WI38 (cell line): ENCODE measurements at regions not wholly inside any gene's neighbourhood (a gene's known extent, or its start where the extent isn't known, plus 50 kb on each side); places are given as distances from the start of the nearest gene placed in this dataset.

Experiments used
- H3K4me3 ChIP-seq: 2 replicates; pipeline ENCODE4 v1.5.1; 2011; ENCODE audit warnings: low read depth, mild to moderate bottlenecking, control low read depth, low read length
- TF ChIP-seq, protein P1 (sequence below): IDR thresholded peaks from 2 replicates; pipeline ENCODE4 v1.5.1; 2012; ENCODE audit warnings: low read depth, mild to moderate bottlenecking, control low read depth, low read length

DNA sequence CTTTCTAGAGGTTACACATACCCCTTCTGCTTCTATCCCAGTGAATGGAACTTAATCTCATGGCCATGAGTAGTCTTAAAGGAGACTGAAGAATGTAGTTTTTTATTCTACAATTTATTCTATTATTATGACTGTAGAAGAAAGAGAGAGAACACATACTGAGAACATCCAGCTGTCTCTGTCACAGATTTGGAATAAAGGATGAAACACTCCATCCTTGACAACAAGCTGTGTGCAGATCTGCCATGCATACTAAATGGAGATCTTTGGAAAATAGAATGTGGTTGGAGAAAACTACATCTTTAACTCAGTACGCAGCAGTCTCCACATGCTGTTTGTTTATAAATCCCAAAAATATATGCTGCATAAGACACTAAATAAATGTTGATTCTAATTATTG, 54.1 kb upstream of the NUDT7 start:
- H3K4me3 ChIP-seq = no peak overlapping the region
- TF ChIP-seq, protein P1, sequence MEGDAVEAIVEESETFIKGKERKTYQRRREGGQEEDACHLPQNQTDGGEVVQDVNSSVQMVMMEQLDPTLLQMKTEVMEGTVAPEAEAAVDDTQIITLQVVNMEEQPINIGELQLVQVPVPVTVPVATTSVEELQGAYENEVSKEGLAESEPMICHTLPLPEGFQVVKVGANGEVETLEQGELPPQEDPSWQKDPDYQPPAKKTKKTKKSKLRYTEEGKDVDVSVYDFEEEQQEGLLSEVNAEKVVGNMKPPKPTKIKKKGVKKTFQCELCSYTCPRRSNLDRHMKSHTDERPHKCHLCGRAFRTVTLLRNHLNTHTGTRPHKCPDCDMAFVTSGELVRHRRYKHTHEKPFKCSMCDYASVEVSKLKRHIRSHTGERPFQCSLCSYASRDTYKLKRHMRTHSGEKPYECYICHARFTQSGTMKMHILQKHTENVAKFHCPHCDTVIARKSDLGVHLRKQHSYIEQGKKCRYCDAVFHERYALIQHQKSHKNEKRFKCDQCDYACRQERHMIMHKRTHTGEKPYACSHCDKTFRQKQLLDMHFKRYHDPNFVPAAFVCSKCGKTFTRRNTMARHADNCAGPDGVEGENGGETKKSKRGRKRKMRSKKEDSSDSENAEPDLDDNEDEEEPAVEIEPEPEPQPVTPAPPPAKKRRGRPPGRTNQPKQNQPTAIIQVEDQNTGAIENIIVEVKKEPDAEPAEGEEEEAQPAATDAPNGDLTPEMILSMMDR = no peak

DNA sequence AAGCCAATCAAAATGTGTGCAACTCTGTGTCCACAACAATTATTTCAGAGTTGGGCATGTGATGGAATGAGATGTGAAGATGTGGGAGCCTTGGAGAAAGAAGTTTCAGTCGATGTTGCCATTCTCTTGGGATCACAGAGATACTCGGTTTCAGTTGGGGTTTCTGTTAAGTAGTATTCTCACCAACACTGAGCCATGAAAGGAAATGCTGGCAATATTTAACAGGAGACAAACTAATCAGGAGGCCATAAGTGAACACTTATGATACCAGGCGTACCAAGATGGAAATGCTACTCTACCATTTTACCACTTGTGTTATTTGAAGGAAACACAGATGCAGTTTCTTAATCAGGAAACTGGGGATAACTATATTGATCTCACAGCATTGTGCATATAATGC, 53.3 kb upstream of the NUDT7 start:
- H3K4me3 ChIP-seq = no peak overlapping the region
- TF ChIP-seq, protein P1 = no peak
